NCI-H2081 treated with DMSO at 0.1 percent for 48 hours (cell line): ENCODE measurements at regions not wholly inside any gene's neighbourhood (a gene's known extent, or its start where the extent isn't known, plus 50 kb on each side); places are given as distances from the start of the nearest gene placed in this dataset.

Experiments used
- DNase-seq: peaks from one replicate; lab custom pipeline; 2025; lab: John Stamatoyannopoulos, UW

- no peak for DNase-seq
These were observed 119.7 kb upstream of the RAD23B start for GRCh38 chr9:107163370-107163769.

- no peak for DNase-seq
These were observed 113.3 kb upstream of the RAD23B start for GRCh38 chr9:107169796-107170195.

GRCh38 chr9:107170801-107171200 is 112.3 kb upstream of the RAD23B start:
- no peak for DNase-seq

- peak; percentile 28 for DNase-seq
These were observed 110.7 kb upstream of the RAD23B start for GRCh38 chr9:107172160-107172978.

GRCh38 chr9:107172979-107173347 is 110.1 kb upstream of the RAD23B start:
- DNase-seq = no peak

GRCh38 chr9:107173422-107174180 is 109.5 kb upstream of the RAD23B start:
- DNase-seq = no peak

GRCh38 chr9:107174441-107174840 is 108.6 kb upstream of the RAD23B start:
- no peak for DNase-seq

GRCh38 chr9:107175041-107175440 is 108.0 kb upstream of the RAD23B start:
- DNase-seq = no peak

- DNase-seq = no peak
These were observed 107.2 kb upstream of the RAD23B start for GRCh38 chr9:107175816-107176435.

- DNase-seq = no peak
These were observed 106.5 kb upstream of the RAD23B start for GRCh38 chr9:107176436-107177151.

GRCh38 chr9:107177243-107177839 is 105.7 kb upstream of the RAD23B start:
- no peak for DNase-seq

GRCh38 chr9:107177857-107178256 is 105.2 kb upstream of the RAD23B start:
- DNase-seq = no peak

- no peak for DNase-seq
These were observed 104.8 kb upstream of the RAD23B start for GRCh38 chr9:107178293-107178692.

- no peak for DNase-seq
These were observed 102.9 kb upstream of the RAD23B start for GRCh38 chr9:107180206-107180605.

- no peak for DNase-seq
These were observed 99.9 kb upstream of the RAD23B start for GRCh38 chr9:107183176-107183575.

- DNase-seq = no peak
These were observed 94.7 kb upstream of the RAD23B start for GRCh38 chr9:107188376-107188775.

- no peak for DNase-seq
These were observed 92.8 kb upstream of the RAD23B start for GRCh38 chr9:107190061-107190935.

GRCh38 chr9:107190936-107191290 is 92.2 kb upstream of the RAD23B start:
- DNase-seq = no peak

- no peak for DNase-seq
These were observed 89.8 kb upstream of the RAD23B start for GRCh38 chr9:107193251-107193650.

- no peak for DNase-seq
These were observed 84.4 kb upstream of the RAD23B start for GRCh38 chr9:107198718-107199117.

- no peak for DNase-seq
These were observed 75.0 kb upstream of the RAD23B start for GRCh38 chr9:107208121-107208520.
